Gastroesophageal sphincter (tissue), 3 donors: ENCODE measurements at regions not wholly inside any gene's neighbourhood (a gene's known extent, or its start where the extent isn't known, plus 50 kb on each side); places are given as distances from the start of the nearest gene placed in this dataset.

Source experiments
- EP300 ChIP-seq: sonication (generic); formaldehyde crosslinking; IDR thresholded peaks from one replicate; pipeline ENCODE4 v1.6.1; 2017; ENCODE audit warnings: antibody characterized with exemption, mild to moderate bottlenecking
- POLR2AphosphoS5 ChIP-seq: sonication (generic); formaldehyde crosslinking; IDR thresholded peaks from one replicate; pipeline ENCODE4 v1.6.1; 2017; ENCODE audit warnings: antibody characterized with exemption
- TF ChIP-seq, protein P1 (sequence below), 4 experiments: fragments of 200-600 bp in 2 of 4; fragments of 450-650 bp in 2 of 4; sonication (generic) in 1 of 4; IDR thresholded peaks; one replicate each; pipeline ENCODE4 v1.5.1; 2017 to 2019; ENCODE audit warnings: antibody characterized with exemption in 4 of 4, mild to moderate bottlenecking in 2 of 4, moderate library complexity in 2 of 4

DNA sequence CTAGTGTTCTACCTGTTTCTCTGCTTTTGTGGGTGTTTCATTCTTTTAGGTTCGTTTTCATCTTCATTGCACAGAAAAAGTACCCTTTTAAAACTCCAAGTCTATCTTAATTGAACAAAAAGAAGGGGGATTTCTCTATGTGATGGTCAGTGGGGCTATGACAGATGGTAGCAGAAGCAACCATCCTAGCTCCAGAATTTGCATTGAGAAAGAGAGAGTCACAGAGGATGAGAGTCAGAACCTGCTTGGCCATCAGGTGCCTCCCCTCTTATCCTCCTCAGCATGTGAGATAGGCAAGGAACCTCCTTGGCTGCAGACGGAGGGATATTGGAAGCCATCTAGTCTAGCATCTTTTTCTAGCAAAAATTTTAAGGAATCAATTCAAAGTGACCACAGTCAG lies 398.0 kb upstream of the DCC start:
- TF ChIP-seq, protein P1, sequence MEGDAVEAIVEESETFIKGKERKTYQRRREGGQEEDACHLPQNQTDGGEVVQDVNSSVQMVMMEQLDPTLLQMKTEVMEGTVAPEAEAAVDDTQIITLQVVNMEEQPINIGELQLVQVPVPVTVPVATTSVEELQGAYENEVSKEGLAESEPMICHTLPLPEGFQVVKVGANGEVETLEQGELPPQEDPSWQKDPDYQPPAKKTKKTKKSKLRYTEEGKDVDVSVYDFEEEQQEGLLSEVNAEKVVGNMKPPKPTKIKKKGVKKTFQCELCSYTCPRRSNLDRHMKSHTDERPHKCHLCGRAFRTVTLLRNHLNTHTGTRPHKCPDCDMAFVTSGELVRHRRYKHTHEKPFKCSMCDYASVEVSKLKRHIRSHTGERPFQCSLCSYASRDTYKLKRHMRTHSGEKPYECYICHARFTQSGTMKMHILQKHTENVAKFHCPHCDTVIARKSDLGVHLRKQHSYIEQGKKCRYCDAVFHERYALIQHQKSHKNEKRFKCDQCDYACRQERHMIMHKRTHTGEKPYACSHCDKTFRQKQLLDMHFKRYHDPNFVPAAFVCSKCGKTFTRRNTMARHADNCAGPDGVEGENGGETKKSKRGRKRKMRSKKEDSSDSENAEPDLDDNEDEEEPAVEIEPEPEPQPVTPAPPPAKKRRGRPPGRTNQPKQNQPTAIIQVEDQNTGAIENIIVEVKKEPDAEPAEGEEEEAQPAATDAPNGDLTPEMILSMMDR (IDR thresholded peaks at IDR 0.05), result no peak
- TF ChIP-seq POLR2AphosphoS5, result no peak
- TF ChIP-seq EP300, result no peak
